K562 (cell line): ENCODE measurements at regions not wholly inside any gene's neighbourhood (a gene's known extent, or its start where the extent isn't known, plus 50 kb on each side); places are given as distances from the start of the nearest gene placed in this dataset.

ENCODE experiments used
- ATAC-seq: fragments of 200-7000 bp; cut with Tn5 transposase; 3 replicates; pipeline ENCODE4 v1.9.1; 2020; ENCODE audit warnings: moderate library complexity
- BruUV-seq: library from RNA; stranded (reverse); fragments of 400-500 nt; replicated peaks from 2 replicates; lab custom pipeline; 2021; lab: Mats Ljungman, UMichigan
- CTCF ChIA-PET: fragments of 300-600 bp; formaldehyde crosslinking; extraction: SDS; loops from one replicate; lab custom pipeline; 2021; ENCODE audit warnings: low intra/inter-chr PET ratio; lab: Yijun Ruan, JAX
- POLR2A ChIA-PET: fragments of 300-600, 350-650 bp; sonication (Branson Sonifier 250); formaldehyde crosslinking; extraction: SDS; loops from one replicate; lab custom pipeline; 2021; ENCODE audit warnings: antibody characterized with exemption, inconsistent platforms; lab: Yijun Ruan, JAX
- DNase-seq, 4 experiments: peaks; one replicate each; pipeline versions ENCODE4 v3.0.0 to v3.0.0-alpha.2; 2011 to 2018; ENCODE audit warnings: low spot score in 3 of 4, mixed read lengths in 3 of 4; ENCODE audit errors: extremely low read depth in 1 of 4
- FAIRE-seq: peaks from 2 replicates; lab custom pipeline; 2011; peaks lifted over from hg19 to GRCh38; lab: Jason Lieb, UNC
- H2AFZ ChIP-seq: 2 replicates; pipeline ENCODE4 v1.6.0; 2011; ENCODE audit warnings: low read depth, low read length, control low read depth, inconsistent platforms
- H3K27ac ChIP-seq: fragments of 200-600 bp; 3 replicates; pipeline ENCODE4 v1.8.0; 2011; ENCODE audit warnings: low read depth, mild to moderate bottlenecking, control low read depth, inconsistent platforms, low read length, moderate library complexity, mixed read lengths; ENCODE audit errors: extremely low read depth
- H3K27me3 ChIP-seq, 2 experiments: fragments of 300-600 bp in 1 of 2; 2 replicates in 1 of 2; 3 replicates in 1 of 2; pipeline versions ENCODE4 v1.6.0 to v1.8.0; 2011; ENCODE audit warnings: inconsistent platforms in 2 of 2, low read length in 2 of 2, mild to moderate bottlenecking in 1 of 2, mixed read lengths in 1 of 2, moderate library complexity in 1 of 2; ENCODE audit not compliant: control insufficient read depth in 2 of 2, insufficient read depth in 2 of 2
- H3K36me3 ChIP-seq: fragments of 300-600 bp; 3 replicates; pipeline ENCODE4 v1.8.0; 2011; ENCODE audit warnings: mild to moderate bottlenecking, low read length, inconsistent platforms; ENCODE audit not compliant: control insufficient read depth, insufficient read depth
- H3K4me1 ChIP-seq, 2 experiments: fragments of 200-600 bp in 1 of 2; replicated peaks in 1 of 2; 2 replicates in 1 of 2; 3 replicates in 1 of 2; pipeline versions ENCODE4 v1.5.1 to v1.8.0; 2011; ENCODE audit warnings: inconsistent platforms in 2 of 2, low read length in 2 of 2, mild to moderate bottlenecking in 1 of 2, mixed read lengths in 1 of 2, moderate library complexity in 1 of 2; ENCODE audit not compliant: control insufficient read depth in 2 of 2, insufficient read depth in 2 of 2
- H3K4me2 ChIP-seq: 2 replicates; pipeline ENCODE4 v1.6.1; 2011; ENCODE audit warnings: low read length, control low read depth, inconsistent platforms, mixed read lengths; ENCODE audit not compliant: insufficient read depth
- H3K4me3 ChIP-seq: fragments of 200-600 bp; sonication (generic), shearing (Covaris generic); 2 replicates; pipeline ENCODE4 v1.5.1; 2016; ENCODE audit warnings: control low read depth, inconsistent platforms
- H3K79me2 ChIP-seq: fragments of 200-600 bp; 3 replicates; pipeline ENCODE4 v1.8.0; 2011; ENCODE audit warnings: low read length, inconsistent platforms; ENCODE audit not compliant: control insufficient read depth, insufficient read depth
- H3K9ac ChIP-seq, 2 experiments: 2 replicates each; pipeline versions ENCODE4 v1.6.0 to v1.6.1; 2011; ENCODE audit warnings: low read depth in 2 of 2, low read length in 2 of 2, control low read depth in 1 of 2, inconsistent platforms in 1 of 2, mild to moderate bottlenecking in 1 of 2, mixed read lengths in 1 of 2; ENCODE audit not compliant: insufficient read depth in 1 of 2
- H3K9me1 ChIP-seq: one replicate; pipeline ENCODE4 v1.6.0; 2011; ENCODE audit warnings: inconsistent platforms, mild to moderate bottlenecking, low read length, moderate library complexity; ENCODE audit not compliant: control insufficient read depth, insufficient read depth
- H3K9me3 ChIP-seq: replicated peaks from 2 replicates; pipeline ENCODE4 v1.5.1; 2011; ENCODE audit warnings: low read depth, low read length, inconsistent platforms; ENCODE audit not compliant: control insufficient read depth, insufficient read depth
- H4K20me1 ChIP-seq: replicated peaks from 2 replicates; pipeline ENCODE4 v1.6.1; 2011; ENCODE audit warnings: low read length, inconsistent platforms, mixed read lengths; ENCODE audit not compliant: control insufficient read depth, insufficient read depth
- LARP7 ChIP-seq: fragments of 450-650 bp; IDR thresholded peaks from 2 replicates; pipeline ENCODE4 v1.6.1; 2016
- MCM3 ChIP-seq: fragments of 450-650 bp; IDR thresholded peaks from 2 replicates; pipeline ENCODE4 v1.6.1; 2016
- STAG1 ChIP-seq: sonication (generic); formaldehyde crosslinking; IDR thresholded peaks from 2 replicates; pipeline ENCODE4 v1.5.0; 2020; ENCODE audit warnings: missing genetic modification reagents, borderline replicate concordance
- THRAP3 ChIP-seq: fragments of 450-650 bp; IDR thresholded peaks from 2 replicates; pipeline ENCODE4 v1.6.1; 2016; ENCODE audit warnings: mild to moderate bottlenecking, inconsistent platforms, borderline replicate concordance
- WGBS: fragments of 100-300 bp; shearing (Covaris generic); methylation state at CpG from one replicate; pipeline ENCODE4 v1.1.6; 2016; ENCODE audit warnings: low coverage, mixed read lengths; ENCODE audit not compliant: insufficient coverage; ENCODE audit errors: missing lambda C conversion rate; 5-methylcytosine and 5-hydroxymethylcytosine counted together
- in situ Hi-C: fragments of 300-500 bp; cut with MboI; formaldehyde crosslinking; loops from 4 replicates; pipeline ENCODE4 v1.15.0; 2018; ENCODE audit warnings: inconsistent platforms, mixed read lengths
- intact Hi-C: fragments of 100-400 bp; cut with micrococcal nuclease; formaldehyde crosslinking; loops from 2 replicates; pipeline ENCODE4 v1.14.2; 2022
- TF ChIP-seq, protein P1 (sequence below): sonication (generic); formaldehyde crosslinking; IDR thresholded peaks from 2 replicates; pipeline ENCODE4 v1.8.0; 2022; ENCODE audit warnings: missing genetic modification reagents, mild to moderate bottlenecking, borderline replicate concordance

DNA sequence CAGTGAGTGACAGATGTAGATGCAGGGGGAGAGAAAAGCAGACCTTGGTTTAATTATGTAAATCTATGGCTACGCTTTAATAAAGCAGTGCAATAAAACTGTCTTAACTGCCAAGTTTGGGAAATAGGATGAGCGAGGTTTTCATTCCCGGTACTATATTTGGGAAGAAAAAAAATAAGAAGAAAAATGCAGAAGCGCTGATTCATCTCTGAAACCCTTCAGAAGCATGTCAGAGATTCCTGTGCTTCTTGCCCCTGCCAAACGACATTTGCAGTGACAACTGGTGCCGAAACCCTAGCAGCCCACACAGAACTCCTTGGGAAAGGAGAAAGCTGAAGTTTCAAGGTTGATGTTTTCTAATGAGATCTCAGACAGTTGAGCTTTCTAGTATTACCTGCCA, 380.7 kb downstream of the REEP3 start:
- FAIRE-seq, result no peak

DNA sequence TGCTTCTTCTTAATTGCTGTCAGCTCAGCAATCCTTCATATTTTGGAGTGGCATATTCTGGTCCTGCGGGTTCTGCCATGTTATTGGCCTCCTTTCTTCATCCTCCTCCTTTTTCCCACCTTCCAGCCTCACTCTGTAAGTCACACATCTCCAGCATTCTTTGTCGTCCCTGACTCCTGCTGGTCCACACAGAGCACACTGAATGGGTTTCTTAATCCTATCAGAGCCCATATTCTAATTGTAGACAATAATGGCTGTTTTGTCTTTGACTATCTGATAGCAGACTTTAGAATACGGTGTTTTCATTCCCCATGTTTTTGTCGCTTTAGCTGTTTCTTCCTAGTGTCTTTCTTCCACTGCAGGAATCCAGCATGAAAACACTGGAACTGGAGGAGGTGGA, 389.6 kb downstream of the REEP3 start:
- Histone ChIP-seq H4K20me1 (no peaks in the 10 kb centered on the region), H3K27ac (no peak overlapping the region), H3K79me2 (no peaks in the 10 kb centered on the region), H3K9me1 (no peaks in the 10 kb centered on the region), H3K9ac (no peak overlapping the region), H3K4me2 (no peak overlapping the region), H3K4me1 (no peaks in the 10 kb centered on the region), H3K27me3 (no peaks in the 10 kb centered on the region), H3K4me3 (no peak overlapping the region), H3K9me3 (no peaks in the 10 kb centered on the region), H3K36me3 (no peaks in the 10 kb centered on the region), H2AFZ (no peak overlapping the region)
- DNase-seq (no peak), FAIRE-seq (no peak), ATAC-seq (no peak)
- TF ChIP-seq LARP7 (no peak), MCM3 (no peak), STAG1 (CRISPR knock-in tag) (no peak), THRAP3 (no peak)
- CTCF ChIA-PET, result no interaction called here
- intact Hi-C loops (no loop called here), in situ Hi-C loops (no loop called here)
- 2% methylated on average over 4 of the region's 4 CpGs for WGBS
- POLR2A ChIA-PET, result no interaction called here
- no TSS peak for BruUV-seq

More for the DNA sequence above, 380.7 kb downstream of the REEP3 start:
- Histone ChIP-seq H3K9ac (no peak overlapping the region), H3K79me2 (no peaks in the 10 kb centered on the region), H3K9me1 (no peaks in the 10 kb centered on the region), H3K27me3 (no peaks in the 10 kb centered on the region), H3K9me3 (no peaks in the 10 kb centered on the region), H3K36me3 (no peaks in the 10 kb centered on the region), H4K20me1 (no peaks in the 10 kb centered on the region), H2AFZ (no peak overlapping the region), H3K4me3 (no peak overlapping the region), H3K27ac (no peak overlapping the region), H3K4me1 (no peaks in the 10 kb centered on the region), H3K4me2 (no peak overlapping the region)
- POLR2A ChIA-PET, result interaction anchor here (0.6 kb wide), 1 partner anchor 1040 kb away, joined by 4 read pairs; no protein-coding TSS in a partner anchor
- WGBS, result 5% methylated on average over 6 of the region's 6 CpGs
- no TSS peak for BruUV-seq
- CTCF ChIA-PET, result no interaction called here
- intact Hi-C loops, result no loop called here
- in situ Hi-C loops, result no loop called here
- DNase-seq (no peak), ATAC-seq (no peak)
- TF ChIP-seq, protein P1, sequence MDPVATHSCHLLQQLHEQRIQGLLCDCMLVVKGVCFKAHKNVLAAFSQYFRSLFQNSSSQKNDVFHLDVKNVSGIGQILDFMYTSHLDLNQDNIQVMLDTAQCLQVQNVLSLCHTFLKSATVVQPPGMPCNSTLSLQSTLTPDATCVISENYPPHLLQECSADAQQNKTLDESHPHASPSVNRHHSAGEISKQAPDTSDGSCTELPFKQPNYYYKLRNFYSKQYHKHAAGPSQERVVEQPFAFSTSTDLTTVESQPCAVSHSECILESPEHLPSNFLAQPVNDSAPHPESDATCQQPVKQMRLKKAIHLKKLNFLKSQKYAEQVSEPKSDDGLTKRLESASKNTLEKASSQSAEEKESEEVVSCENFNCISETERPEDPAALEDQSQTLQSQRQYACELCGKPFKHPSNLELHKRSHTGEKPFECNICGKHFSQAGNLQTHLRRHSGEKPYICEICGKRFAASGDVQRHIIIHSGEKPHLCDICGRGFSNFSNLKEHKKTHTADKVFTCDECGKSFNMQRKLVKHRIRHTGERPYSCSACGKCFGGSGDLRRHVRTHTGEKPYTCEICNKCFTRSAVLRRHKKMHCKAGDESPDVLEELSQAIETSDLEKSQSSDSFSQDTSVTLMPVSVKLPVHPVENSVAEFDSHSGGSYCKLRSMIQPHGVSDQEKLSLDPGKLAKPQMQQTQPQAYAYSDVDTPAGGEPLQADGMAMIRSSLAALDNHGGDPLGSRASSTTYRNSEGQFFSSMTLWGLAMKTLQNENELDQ (CRISPR knock-in tag), result no peak
